ENCODE measurements at regions not wholly inside any gene's neighbourhood (a gene's known extent, or its start where the extent isn't known, plus 50 kb on each side); places are given as distances from the start of the nearest gene placed in this dataset.

GRCh38 chr6:79838851-79839250 lies 108.5 kb downstream of the ELOVL4 start:
- DNase-seq (no peak), ATAC-seq (ENCODE audit: low FRiP score) (no peak)
- Histone ChIP-seq H3K36me3 (ENCODE audit: control insufficient read depth in 1 of 2, insufficient read depth in 2 of 2, low read length in 1 of 2) (no peaks in the 10 kb centered on the region), H3K4me1 (ENCODE audit: control insufficient read depth in 1 of 2, insufficient read depth in 2 of 2, low read length in 2 of 2) (no peaks in the 10 kb centered on the region), H3K9me3 (ENCODE audit: control insufficient read depth, low read length) (peaks cover 4% of the 10 kb centered on the region), H3K27ac (ENCODE audit: low read depth in 1 of 2, low read length in 2 of 2) (no peak overlapping the region), H3K4me3 (ENCODE audit: low read length in 2 of 2) (no peak overlapping the region), H3K27me3 (ENCODE audit: control insufficient read depth in 1 of 2, insufficient read depth in 2 of 2, low read length in 1 of 2) (peaks cover 0 to 3% of the 10 kb centered on the region in 2 donors)
- intact Hi-C loops (cut with DNase I): no loop called here

- Histone ChIP-seq H3K4me1 (ENCODE audit: control insufficient read depth in 1 of 2, insufficient read depth in 2 of 2, low read length in 2 of 2) (no peaks in the 10 kb centered on the region), H3K9me3 (ENCODE audit: control insufficient read depth, low read length) (peaks cover 1% of the 10 kb centered on the region), H3K36me3 (ENCODE audit: control insufficient read depth in 1 of 2, insufficient read depth in 2 of 2, low read length in 1 of 2) (no peaks in the 10 kb centered on the region), H3K27me3 (ENCODE audit: control insufficient read depth in 1 of 2, insufficient read depth in 2 of 2, low read length in 1 of 2) (no peaks in the 10 kb centered on the region), H3K4me3 (ENCODE audit: low read length in 2 of 2) (no peak overlapping the region), H3K27ac (ENCODE audit: low read depth in 1 of 2, low read length in 2 of 2) (no peak overlapping the region)
- ATAC-seq (ENCODE audit: low FRiP score) (no peak), DNase-seq (no peak)
- 54 to 61% methylated on average over 3 of the region's 3 CpGs for WGBS, 2 donors
- intact Hi-C loops (cut with DNase I): no loop called here
Measured at GRCh38 chr6:79833964-79834284, 113.4 kb downstream of the ELOVL4 start.

GRCh38 chr6:79833264-79833963 lies 113.9 kb downstream of the ELOVL4 start:
- H3K36me3 ChIP-seq (ENCODE audit: control insufficient read depth in 1 of 2, insufficient read depth in 2 of 2, low read length in 1 of 2): no peaks in the 10 kb centered on the region
- no peak for DNase-seq
- H3K4me1 ChIP-seq (ENCODE audit: control insufficient read depth in 1 of 2, insufficient read depth in 2 of 2, low read length in 2 of 2): no peaks in the 10 kb centered on the region
- 20 to 29% methylated on average over 2 of the region's 2 CpGs for WGBS, 2 donors
- H3K27me3 ChIP-seq (ENCODE audit: control insufficient read depth in 1 of 2, insufficient read depth in 2 of 2, low read length in 1 of 2): no peaks in the 10 kb centered on the region
- H3K4me3 ChIP-seq (ENCODE audit: low read length in 2 of 2): no peak overlapping the region
- H3K9me3 ChIP-seq (ENCODE audit: control insufficient read depth, low read length): peaks cover 1% of the 10 kb centered on the region
- intact Hi-C loops (cut with DNase I): no loop called here
- H3K27ac ChIP-seq (ENCODE audit: low read depth in 1 of 2, low read length in 2 of 2): no peak overlapping the region
- ATAC-seq (ENCODE audit: low FRiP score): no peak

GRCh38 chr6:79832723-79833122 lies 114.6 kb downstream of the ELOVL4 start:
- Histone ChIP-seq H3K4me3 (ENCODE audit: low read length in 2 of 2) (no peak overlapping the region), H3K27ac (ENCODE audit: low read depth in 1 of 2, low read length in 2 of 2) (no peak overlapping the region), H3K4me1 (ENCODE audit: control insufficient read depth in 1 of 2, insufficient read depth in 2 of 2, low read length in 2 of 2) (no peaks in the 10 kb centered on the region), H3K36me3 (ENCODE audit: control insufficient read depth in 1 of 2, insufficient read depth in 2 of 2, low read length in 1 of 2) (no peaks in the 10 kb centered on the region), H3K27me3 (ENCODE audit: control insufficient read depth in 1 of 2, insufficient read depth in 2 of 2, low read length in 1 of 2) (no peaks in the 10 kb centered on the region), H3K9me3 (ENCODE audit: control insufficient read depth, low read length) (peaks cover 1% of the 10 kb centered on the region)
- intact Hi-C loops (cut with DNase I): no loop called here
- WGBS, 2 donors: 65 to 82% methylated on average over 2 of the region's 2 CpGs
- DNase-seq (no peak), ATAC-seq (ENCODE audit: low FRiP score) (no peak)

- no peak overlapping the region for H3K4me3 ChIP-seq (ENCODE audit: low read length in 2 of 2)
- intact Hi-C loops (cut with DNase I): no loop called here
- H3K4me1 ChIP-seq (ENCODE audit: control insufficient read depth in 1 of 2, insufficient read depth in 2 of 2, low read length in 2 of 2): no peaks in the 10 kb centered on the region
- no peak for ATAC-seq (ENCODE audit: low FRiP score)
- no peaks in the 10 kb centered on the region for H3K9me3 ChIP-seq (ENCODE audit: control insufficient read depth, low read length)
- H3K27ac ChIP-seq (ENCODE audit: low read depth in 1 of 2, low read length in 2 of 2): no peak overlapping the region
- no peak for DNase-seq
- H3K36me3 ChIP-seq (ENCODE audit: control insufficient read depth in 1 of 2, insufficient read depth in 2 of 2, low read length in 1 of 2): no peaks in the 10 kb centered on the region
- 41 to 44% methylated on average over 2 of the region's 2 CpGs for WGBS, 2 donors
- no peaks in the 10 kb centered on the region for H3K27me3 ChIP-seq (ENCODE audit: control insufficient read depth in 1 of 2, insufficient read depth in 2 of 2, low read length in 1 of 2)
Measured at GRCh38 chr6:79824202-79824601, 123.2 kb downstream of the ELOVL4 start.

- no peaks in the 10 kb centered on the region for H3K9me3 ChIP-seq (ENCODE audit: control insufficient read depth, low read length)
- no peak overlapping the region for H3K27ac ChIP-seq (ENCODE audit: low read depth in 1 of 2, low read length in 2 of 2)
- ATAC-seq (ENCODE audit: low FRiP score): no peak
- no peaks in the 10 kb centered on the region for H3K36me3 ChIP-seq (ENCODE audit: control insufficient read depth in 1 of 2, insufficient read depth in 2 of 2, low read length in 1 of 2)
- no peaks in the 10 kb centered on the region for H3K4me1 ChIP-seq (ENCODE audit: control insufficient read depth in 1 of 2, insufficient read depth in 2 of 2, low read length in 2 of 2)
- H3K27me3 ChIP-seq (ENCODE audit: control insufficient read depth in 1 of 2, insufficient read depth in 2 of 2, low read length in 1 of 2): no peaks in the 10 kb centered on the region
- no peak overlapping the region for H3K4me3 ChIP-seq (ENCODE audit: low read length in 2 of 2)
- DNase-seq: no peak
- intact Hi-C loops (cut with DNase I): no loop called here
- WGBS, 2 donors: 53 to 60% methylated on average over 3 of the region's 3 CpGs
Measured at GRCh38 chr6:79821859-79822258, 125.5 kb downstream of the ELOVL4 start.

GRCh38 chr6:79818471-79818870 lies 128.9 kb downstream of the ELOVL4 start:
- Histone ChIP-seq H3K27me3 (ENCODE audit: control insufficient read depth in 1 of 2, insufficient read depth in 2 of 2, low read length in 1 of 2) (no peaks in the 10 kb centered on the region), H3K9me3 (ENCODE audit: control insufficient read depth, low read length) (no peaks in the 10 kb centered on the region), H3K4me3 (ENCODE audit: low read length in 2 of 2) (no peak overlapping the region), H3K36me3 (ENCODE audit: control insufficient read depth in 1 of 2, insufficient read depth in 2 of 2, low read length in 1 of 2) (no peaks in the 10 kb centered on the region), H3K4me1 (ENCODE audit: control insufficient read depth in 1 of 2, insufficient read depth in 2 of 2, low read length in 2 of 2) (no peaks in the 10 kb centered on the region), H3K27ac (ENCODE audit: low read depth in 1 of 2, low read length in 2 of 2) (no peak overlapping the region)
- ATAC-seq (ENCODE audit: low FRiP score): no peak
- intact Hi-C loops (cut with DNase I): no loop called here
- WGBS, 2 donors: 71 to 83% methylated on average over 3 of the region's 3 CpGs
- DNase-seq: no peak

GRCh38 chr6:79814940-79815339 lies 132.4 kb downstream of the ELOVL4 start:
- Histone ChIP-seq H3K4me3 (ENCODE audit: low read length in 2 of 2) (no peak overlapping the region), H3K27me3 (ENCODE audit: control insufficient read depth in 1 of 2, insufficient read depth in 2 of 2, low read length in 1 of 2) (no peaks in the 10 kb centered on the region), H3K9me3 (ENCODE audit: control insufficient read depth, low read length) (no peaks in the 10 kb centered on the region), H3K4me1 (ENCODE audit: control insufficient read depth in 1 of 2, insufficient read depth in 2 of 2, low read length in 2 of 2) (no peaks in the 10 kb centered on the region), H3K27ac (ENCODE audit: low read depth in 1 of 2, low read length in 2 of 2) (no peak overlapping the region), H3K36me3 (ENCODE audit: control insufficient read depth in 1 of 2, insufficient read depth in 2 of 2, low read length in 1 of 2) (no peaks in the 10 kb centered on the region)
- 47 to 65% methylated on average over 2 of the region's 2 CpGs for WGBS, 2 donors
- intact Hi-C loops (cut with DNase I): loop anchor here in 1 of 2 donors (5.0 kb wide), 1 partner anchor 38 kb away; no protein-coding TSS in a partner anchor
- no peak for DNase-seq
- ATAC-seq (ENCODE audit: low FRiP score): no peak

GRCh38 chr6:79813854-79814709 lies 133.3 kb downstream of the ELOVL4 start:
- Histone ChIP-seq H3K4me1 (ENCODE audit: control insufficient read depth in 1 of 2, insufficient read depth in 2 of 2, low read length in 2 of 2) (no peaks in the 10 kb centered on the region), H3K27ac (ENCODE audit: low read depth in 1 of 2, low read length in 2 of 2) (no peak overlapping the region), H3K27me3 (ENCODE audit: control insufficient read depth in 1 of 2, insufficient read depth in 2 of 2, low read length in 1 of 2) (no peaks in the 10 kb centered on the region), H3K36me3 (ENCODE audit: control insufficient read depth in 1 of 2, insufficient read depth in 2 of 2, low read length in 1 of 2) (no peaks in the 10 kb centered on the region), H3K9me3 (ENCODE audit: control insufficient read depth, low read length) (no peaks in the 10 kb centered on the region), H3K4me3 (ENCODE audit: low read length in 2 of 2) (no peak overlapping the region)
- intact Hi-C loops (cut with DNase I): loop anchor here in 1 of 2 donors (5.0 kb wide), 1 partner anchor 37 kb away; no protein-coding TSS in a partner anchor
- DNase-seq: peak; percentile 77 to 81
- WGBS, 2 donors: 11 to 13% methylated on average over 4 of the region's 4 CpGs
- ATAC-seq (ENCODE audit: low FRiP score): peak; percentile 87

Measured in aorta (tissue), 5 donors.